SK-N-MC (cell line): ENCODE measurements at regions not wholly inside any gene's neighbourhood (a gene's known extent, or its start where the extent isn't known, plus 50 kb on each side); places are given as distances from the start of the nearest gene placed in this dataset.

Source experiments
- DNase-seq: peaks from one replicate; pipeline ENCODE4 v3.0.0-alpha.2; 2011; ENCODE audit warnings: low read depth, low spot score
- H3K27ac ChIP-seq: fragments of 200-600 bp; sonication (generic); 2 replicates; pipeline ENCODE4 v1.5.1; 2016; ENCODE audit warnings: mixed run types
- H3K36me3 ChIP-seq: fragments of 200-600 bp; sonication (generic); 2 replicates; pipeline ENCODE4 v1.6.1; 2017; ENCODE audit warnings: antibody characterized with exemption, low read length, mixed read lengths; ENCODE audit not compliant: insufficient read depth
- H3K4me3 ChIP-seq: fragments of 200-600 bp; sonication (generic); 2 replicates; pipeline ENCODE4 v1.5.1; 2016
- H3K9ac ChIP-seq: fragments of 200-600 bp; sonication (generic); 2 replicates; pipeline ENCODE4 v1.8.0; 2017; ENCODE audit warnings: mixed run types, mixed read lengths; ENCODE audit not compliant: insufficient read length
- H3K9me3 ChIP-seq: fragments of 200-600 bp; sonication (generic); 2 replicates; pipeline ENCODE4 v1.6.1; 2017; ENCODE audit warnings: low read depth, mild to moderate bottlenecking, antibody characterized with exemption, low read length, moderate library complexity, mixed read lengths
- EZH2 ChIP-seq: fragments of 200-600 bp; sonication (generic); IDR thresholded peaks from one replicate; pipeline ENCODE4 v1.6.1; 2017; ENCODE audit warnings: antibody characterized with exemption
- FOXP2 ChIP-seq: optimal IDR thresholded peaks from 2 replicates; pipeline ENCODE3; 2011; ENCODE audit warnings: mild to moderate bottlenecking, moderate library complexity; ENCODE audit not compliant: insufficient read depth; ENCODE audit errors: extremely low read length, control extremely low read depth
- POLR2AphosphoS5 ChIP-seq: IDR thresholded peaks from 2 replicates; pipeline ENCODE4 v1.6.1; 2012; ENCODE audit warnings: mild to moderate bottlenecking, low read depth, low read length, borderline replicate concordance

DNA sequence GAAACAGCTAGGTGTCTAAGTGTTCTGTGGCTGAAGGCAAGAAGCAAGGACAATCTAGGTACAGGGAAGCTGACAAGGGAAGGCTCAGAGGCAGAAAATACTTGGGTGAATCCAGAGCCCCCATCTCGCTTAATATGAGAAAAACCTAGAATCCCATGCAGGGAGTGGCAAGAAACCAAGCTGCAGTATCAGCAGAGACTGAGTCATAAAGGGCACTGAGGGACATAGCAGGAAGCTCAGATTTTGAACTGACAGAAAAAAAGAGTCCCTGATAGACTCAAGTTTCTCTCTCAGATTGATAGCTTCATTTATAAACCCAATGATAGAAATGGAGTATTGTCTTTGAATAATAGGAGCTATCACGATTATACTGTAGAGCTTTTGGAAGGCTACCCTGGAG, 77.3 kb upstream of the KCNJ15 start:
- Histone ChIP-seq H3K27ac (no peak overlapping the region), H3K9me3 (no peaks in the 10 kb centered on the region), H3K4me3 (no peak overlapping the region), H3K9ac (no peak overlapping the region), H3K36me3 (no peaks in the 10 kb centered on the region)
- no peak for TF ChIP-seq POLR2AphosphoS5
- no peak for TF ChIP-seq FOXP2
- TF ChIP-seq EZH2: no peak
- DNase-seq: no peak

DNA sequence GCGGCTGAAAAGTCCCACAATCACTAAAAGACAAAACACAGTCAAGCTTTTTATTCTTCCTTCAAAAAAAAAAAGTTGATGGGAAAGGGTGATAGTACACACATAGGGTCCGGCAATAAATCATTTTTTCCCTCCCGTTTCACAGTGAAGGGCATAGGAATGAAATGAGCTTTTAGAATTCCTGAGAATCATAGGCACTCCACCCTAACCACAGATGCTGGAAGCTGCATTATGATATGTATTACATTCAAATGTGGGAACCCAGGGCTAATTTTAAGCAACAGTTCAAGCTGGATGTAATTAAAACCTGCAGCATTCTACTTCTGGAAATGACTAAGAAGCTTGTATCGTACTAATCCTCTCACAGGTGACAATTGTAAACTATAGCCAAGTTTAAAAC, 75.7 kb upstream of the KCNJ15 start:
- no peaks in the 10 kb centered on the region for H3K9me3 ChIP-seq
- no peak overlapping the region for H3K27ac ChIP-seq
- DNase-seq: no peak
- no peak overlapping the region for H3K9ac ChIP-seq
- no peak for TF ChIP-seq FOXP2
- no peak for TF ChIP-seq EZH2
- TF ChIP-seq POLR2AphosphoS5: no peak
- no peak overlapping the region for H3K4me3 ChIP-seq
- H3K36me3 ChIP-seq: no peaks in the 10 kb centered on the region

DNA sequence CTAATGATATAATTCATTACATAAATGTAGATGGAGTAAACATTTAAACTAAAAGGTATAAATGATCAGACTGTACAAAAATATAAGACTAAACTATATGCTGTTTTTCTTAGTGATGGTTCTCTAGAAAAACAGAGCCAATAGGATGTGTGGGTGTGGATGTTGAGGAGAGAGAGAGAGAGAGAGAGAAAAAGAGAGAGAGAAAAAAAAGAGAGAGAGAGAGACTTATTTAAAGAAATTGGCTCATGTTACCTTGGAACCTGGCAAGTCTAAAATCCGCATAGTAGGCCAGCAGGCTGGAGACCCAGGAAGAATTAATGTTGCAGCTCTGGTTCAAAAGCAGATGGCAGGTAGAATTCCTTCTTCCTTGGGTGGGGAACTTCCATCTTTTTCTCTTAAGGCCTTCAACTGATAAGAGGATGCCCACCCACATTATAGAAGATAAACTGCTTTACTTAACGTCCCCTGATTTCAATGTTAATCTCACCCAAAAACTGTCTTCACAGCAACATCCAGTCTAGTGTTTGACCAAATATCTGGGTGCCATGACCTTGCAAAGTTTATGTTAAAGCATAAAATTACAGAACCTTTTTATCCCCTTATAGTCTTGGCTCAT, 74.3 kb upstream of the KCNJ15 start:
- Histone ChIP-seq H3K27ac (no peak overlapping the region), H3K9me3 (no peaks in the 10 kb centered on the region), H3K4me3 (no peak overlapping the region), H3K36me3 (no peaks in the 10 kb centered on the region), H3K9ac (no peak overlapping the region)
- TF ChIP-seq EZH2: no peak
- DNase-seq: no peak

DNA sequence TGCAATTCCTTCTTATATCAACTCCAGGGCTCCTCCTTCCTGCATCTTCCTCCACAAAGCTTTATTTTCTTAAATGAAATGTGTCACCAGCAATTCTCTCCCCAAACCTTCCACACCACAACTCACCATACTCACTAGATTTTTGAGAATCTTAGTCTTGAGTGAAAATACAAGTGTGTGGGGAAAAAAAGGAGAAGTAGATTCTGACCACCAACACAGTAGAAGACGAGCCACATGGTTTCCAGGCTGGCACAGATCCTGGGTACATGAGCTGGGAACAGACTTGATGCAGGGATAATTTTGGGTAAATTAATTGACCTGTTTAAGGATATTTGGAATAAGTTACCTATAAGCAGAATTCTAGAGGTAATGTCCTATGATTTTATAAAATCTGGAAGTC, 72.8 kb upstream of the KCNJ15 start:
- TF ChIP-seq EZH2 (no peak), POLR2AphosphoS5 (no peak), FOXP2 (no peak)
- Histone ChIP-seq H3K4me3 (no peak overlapping the region), H3K9ac (no peak overlapping the region), H3K27ac (no peak overlapping the region), H3K36me3 (no peaks in the 10 kb centered on the region), H3K9me3 (no peaks in the 10 kb centered on the region)
- no peak for DNase-seq

DNA sequence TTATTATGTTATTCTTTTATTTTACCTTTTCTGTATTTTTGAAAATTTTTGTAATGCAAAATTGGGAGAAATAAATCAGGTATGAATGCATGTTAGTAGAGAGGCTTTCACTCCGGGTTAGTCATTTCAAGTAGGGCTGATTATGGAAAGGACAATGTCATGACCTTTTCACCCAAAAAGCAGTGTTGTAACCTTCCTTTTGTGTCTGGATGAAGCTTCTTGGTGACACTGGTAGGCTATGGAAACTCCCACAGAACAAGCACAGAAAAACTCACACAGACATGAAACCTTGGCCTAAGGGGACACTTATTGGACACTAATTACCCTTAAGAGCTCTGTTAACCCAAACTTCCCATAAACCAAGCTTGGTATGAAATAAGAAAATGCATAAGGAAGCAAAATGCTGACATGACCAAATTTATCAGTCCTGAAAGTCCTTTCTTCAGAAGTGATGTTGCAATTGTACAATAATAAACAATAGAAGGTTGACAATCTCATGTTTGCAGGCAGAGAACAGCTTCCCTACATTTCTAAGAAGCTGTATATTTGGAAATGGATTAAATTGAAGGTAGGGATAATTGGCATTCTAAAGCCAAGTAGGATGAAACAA, 70.0 kb upstream of the KCNJ15 start:
- Histone ChIP-seq H3K9ac (no peak overlapping the region), H3K9me3 (no peaks in the 10 kb centered on the region), H3K27ac (no peak overlapping the region), H3K4me3 (no peak overlapping the region), H3K36me3 (no peaks in the 10 kb centered on the region)
- no peak for DNase-seq
- TF ChIP-seq FOXP2 (no peak), POLR2AphosphoS5 (no peak), EZH2 (no peak)

DNA sequence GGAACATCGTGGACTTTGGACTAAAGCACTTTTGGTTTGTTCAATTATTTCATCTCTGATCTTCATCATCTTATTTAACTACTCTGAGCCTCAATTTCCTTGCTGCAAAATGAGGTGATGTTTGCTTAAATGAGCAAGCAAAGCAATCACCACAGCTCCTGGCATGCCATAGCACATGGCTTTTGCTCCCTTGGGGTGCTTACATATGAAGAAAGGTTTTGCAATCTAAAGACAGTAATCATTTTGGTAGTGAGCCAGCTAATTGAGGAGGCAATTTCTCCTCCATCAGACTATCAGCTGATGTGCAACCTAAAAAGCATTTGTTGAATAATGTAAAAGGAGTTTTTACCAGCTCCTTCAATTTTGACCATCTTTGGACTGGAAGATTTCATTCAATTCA, 68.8 kb upstream of the KCNJ15 start:
- no peaks in the 10 kb centered on the region for H3K36me3 ChIP-seq
- no peaks in the 10 kb centered on the region for H3K9me3 ChIP-seq
- H3K27ac ChIP-seq: no peak overlapping the region
- no peak overlapping the region for H3K4me3 ChIP-seq
- no peak for DNase-seq
- TF ChIP-seq FOXP2 (no peak), POLR2AphosphoS5 (no peak), EZH2 (no peak)
- no peak overlapping the region for H3K9ac ChIP-seq

DNA sequence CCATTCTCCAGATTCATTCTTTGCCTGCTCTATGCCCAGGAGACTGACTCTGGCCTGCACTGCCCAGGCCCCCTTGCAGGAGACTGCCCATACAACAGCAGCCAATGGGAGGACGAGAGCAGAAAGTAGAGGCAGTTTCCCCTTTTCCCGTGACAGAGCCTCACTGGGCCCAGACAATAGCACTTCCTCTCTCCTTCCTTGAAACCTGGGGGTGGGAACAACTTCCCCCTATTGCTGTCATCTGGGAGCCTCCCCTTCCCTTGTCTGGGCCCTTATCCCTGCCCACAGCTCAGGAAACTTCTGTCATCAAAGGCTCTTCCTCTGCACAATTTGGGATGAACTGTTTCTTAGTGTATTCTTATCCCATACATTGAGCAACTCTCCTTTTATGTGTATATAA, 60.8 kb upstream of the KCNJ15 start:
- Histone ChIP-seq H3K36me3 (no peaks in the 10 kb centered on the region), H3K9ac (no peak overlapping the region), H3K4me3 (no peak overlapping the region), H3K9me3 (no peaks in the 10 kb centered on the region), H3K27ac (no peak overlapping the region)
- no peak for DNase-seq
- TF ChIP-seq FOXP2 (no peak), EZH2 (no peak), POLR2AphosphoS5 (no peak)

DNA sequence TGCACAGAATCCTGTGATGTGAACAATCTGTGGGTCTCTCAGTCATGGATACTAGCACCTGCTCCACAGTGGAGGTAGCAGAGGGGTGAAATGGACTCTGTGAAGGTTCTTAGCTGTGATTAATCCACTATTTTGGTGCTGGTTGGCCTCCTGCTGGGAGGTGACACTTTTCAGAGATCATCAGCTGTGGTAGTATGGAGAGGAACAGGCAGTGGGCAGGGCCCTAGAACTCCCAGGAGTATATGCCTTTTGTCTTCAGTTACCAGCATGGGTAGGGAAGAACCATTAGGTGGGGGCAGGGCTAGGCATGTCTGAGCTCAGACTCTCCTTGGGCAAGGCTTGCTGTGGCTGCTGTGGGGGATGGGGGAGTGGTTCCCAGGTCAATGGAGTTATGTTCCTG, 54.0 kb upstream of the KCNJ15 start:
- Histone ChIP-seq H3K9me3 (no peaks in the 10 kb centered on the region), H3K9ac (no peak overlapping the region), H3K36me3 (no peaks in the 10 kb centered on the region), H3K4me3 (no peak overlapping the region), H3K27ac (no peak overlapping the region)
- no peak for DNase-seq
- TF ChIP-seq POLR2AphosphoS5 (no peak), EZH2 (no peak), FOXP2 (no peak)

DNA sequence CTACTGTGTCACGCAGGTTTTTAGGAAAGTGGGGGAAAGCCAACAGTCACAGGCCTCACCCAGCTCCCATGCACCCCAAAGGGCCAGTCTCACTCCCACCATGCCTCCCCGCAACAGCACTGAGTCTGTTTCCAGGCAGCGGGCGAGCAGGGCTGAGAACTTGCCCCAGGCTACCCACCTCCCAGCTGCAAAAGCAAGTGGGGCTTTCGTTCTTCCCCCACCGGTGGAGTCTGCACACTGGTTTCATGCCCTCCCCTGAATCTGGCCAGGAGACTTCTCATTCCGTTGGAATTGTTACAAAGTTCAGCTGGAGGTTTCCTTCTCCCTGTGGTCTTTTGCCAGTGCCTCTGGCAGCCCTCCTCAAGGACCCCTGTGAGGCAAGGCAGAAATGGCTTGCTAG, 53.6 kb upstream of the KCNJ15 start:
- TF ChIP-seq EZH2 (no peak), FOXP2 (no peak), POLR2AphosphoS5 (no peak)
- Histone ChIP-seq H3K9me3 (no peaks in the 10 kb centered on the region), H3K27ac (no peak overlapping the region), H3K9ac (no peak overlapping the region), H3K36me3 (no peaks in the 10 kb centered on the region), H3K4me3 (no peak overlapping the region)
- no peak for DNase-seq
